HPDE6-E6E7 (cell line): ENCODE measurements at regions not wholly inside any gene's neighbourhood (a gene's known extent, or its start where the extent isn't known, plus 50 kb on each side); places are given as distances from the start of the nearest gene placed in this dataset.
"Not testable (repeated sequence)": the region's sequence is repeated elsewhere in the genome, so short reads cannot be mapped to it uniquely, and the experiment has no call there.

Experiments
- DNase-seq: peaks from one replicate; pipeline ENCODE4 v3.0.0; 2011; ENCODE audit warnings: missing footprints; ENCODE audit errors: extremely low spot score

GRCh38 chr4:170623899-170624298 lies 534.1 kb upstream of the AADAT start:
- no peak for DNase-seq

GRCh38 chr4:170610434-170610833 lies 520.7 kb upstream of the AADAT start:
- DNase-seq: no peak

- peak; percentile 13 for DNase-seq
These were observed 510.1 kb upstream of the AADAT start for GRCh38 chr4:170599894-170600293.

- DNase-seq: no peak
These were observed 501.3 kb upstream of the AADAT start for GRCh38 chr4:170591076-170591475.

GRCh38 chr4:170589597-170590191 lies 499.9 kb upstream of the AADAT start:
- peak; percentile 77 for DNase-seq

GRCh38 chr4:170581969-170582368 lies 492.2 kb upstream of the AADAT start:
- no peak for DNase-seq

- no peak for DNase-seq
These were observed 491.6 kb upstream of the AADAT start for GRCh38 chr4:170581322-170581721.

GRCh38 chr4:170580651-170581050 lies 490.9 kb upstream of the AADAT start:
- DNase-seq: no peak

- no peak for DNase-seq
These were observed 449.2 kb upstream of the AADAT start for GRCh38 chr4:170538821-170539473.

- no peak for DNase-seq
These were observed 440.3 kb upstream of the AADAT start for GRCh38 chr4:170529748-170530722.

GRCh38 chr4:170526471-170526870 lies 436.7 kb upstream of the AADAT start:
- DNase-seq: no peak

- DNase-seq: no peak
These were observed 432.7 kb upstream of the AADAT start for GRCh38 chr4:170522427-170522970.

GRCh38 chr4:170497689-170498088 lies 407.9 kb upstream of the AADAT start:
- DNase-seq: no peak

- DNase-seq: no peak
These were observed 407.4 kb upstream of the AADAT start for GRCh38 chr4:170497112-170497511.

- DNase-seq: no peak
These were observed 402.2 kb upstream of the AADAT start for GRCh38 chr4:170491981-170492380.

GRCh38 chr4:170476351-170476750 lies 386.6 kb upstream of the AADAT start:
- no peak for DNase-seq

GRCh38 chr4:170465429-170465828 lies 375.7 kb upstream of the AADAT start:
- peak; percentile 3 for DNase-seq

GRCh38 chr4:170464614-170465197 lies 374.9 kb upstream of the AADAT start:
- no peak for DNase-seq

GRCh38 chr4:170446782-170447181 lies 357.0 kb upstream of the AADAT start:
- DNase-seq: no peak

- not testable (repeated sequence) for DNase-seq
These were observed 351.4 kb upstream of the AADAT start for GRCh38 chr4:170441146-170441545.

GRCh38 chr4:170428929-170429328 lies 339.2 kb upstream of the AADAT start:
- DNase-seq: no peak
